Stomach smooth muscle (tissue), 2 donors: ENCODE measurements at regions not wholly inside any gene's neighbourhood (a gene's known extent, or its start where the extent isn't known, plus 50 kb on each side); places are given as distances from the start of the nearest gene placed in this dataset.
"Not testable (repeated sequence)": the region's sequence is repeated elsewhere in the genome, so short reads cannot be mapped to it uniquely, and the experiment has no call there.

Source experiments
- H3K27ac ChIP-seq: one replicate; pipeline ENCODE4 v1.7.0; 2013; ENCODE audit warnings: mild to moderate bottlenecking, low read length, inconsistent platforms
- H3K27me3 ChIP-seq, 2 donors: one replicate each; pipeline ENCODE4 v1.7.0; 2013; ENCODE audit warnings: low read length in 2 of 2; ENCODE audit not compliant: insufficient read depth in 2 of 2, control insufficient read depth in 1 of 2
- H3K36me3 ChIP-seq, 2 donors: one replicate each; pipeline ENCODE4 v1.7.0; 2013; ENCODE audit warnings: low read length in 2 of 2; ENCODE audit not compliant: control insufficient read depth in 2 of 2, insufficient read depth in 2 of 2
- H3K4me1 ChIP-seq: one replicate; pipeline ENCODE4 v1.7.0; 2013; ENCODE audit warnings: low read length; ENCODE audit not compliant: control insufficient read depth, insufficient read depth
- H3K4me3 ChIP-seq, 2 donors: one replicate each; pipeline ENCODE4 v1.7.0; 2013; ENCODE audit warnings: low read length in 2 of 2
- H3K9ac ChIP-seq, 2 donors: one replicate each; pipeline ENCODE4 v1.7.0; 2013; ENCODE audit warnings: low read length in 2 of 2, mild to moderate bottlenecking in 1 of 2
- H3K9me3 ChIP-seq, 2 donors: one replicate each; pipeline ENCODE4 v1.7.0; 2013; ENCODE audit warnings: low read length in 2 of 2; ENCODE audit not compliant: control insufficient read depth in 2 of 2
- donor health status: healthy.
- donor health status: Pancreatic carcinoma.

DNA sequence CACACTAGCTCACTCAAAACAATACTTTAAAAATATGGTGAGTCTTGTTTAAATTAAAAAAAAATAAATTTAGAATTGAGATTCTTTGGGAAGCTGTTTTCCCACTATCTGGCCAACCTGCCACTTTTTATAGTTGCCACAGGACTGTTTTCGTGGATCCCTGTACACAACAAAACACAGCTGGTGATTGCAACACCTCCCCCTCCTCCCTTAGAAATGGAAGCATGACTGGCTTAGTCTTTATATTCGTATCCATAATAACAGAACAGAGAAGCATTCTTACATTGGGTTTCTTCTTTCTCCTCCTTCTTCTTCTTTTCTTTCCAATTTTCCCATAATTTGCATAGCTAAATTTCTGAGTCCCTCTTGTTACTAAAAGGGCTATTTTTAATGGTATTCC is 79.5 kb upstream of the GJB6 start:
- no peaks in the 10 kb centered on the region for H3K4me1 ChIP-seq
- no peak overlapping the region for H3K4me3 ChIP-seq
- H3K9me3 ChIP-seq = peaks cover 4 to 11% of the 10 kb centered on the region in 2 donors
- no peak overlapping the region for H3K27ac ChIP-seq
- no peak overlapping the region for H3K9ac ChIP-seq
- no peaks in the 10 kb centered on the region for H3K27me3 ChIP-seq
- no peaks in the 10 kb centered on the region for H3K36me3 ChIP-seq

- H3K27me3 ChIP-seq = no peaks in the 10 kb centered on the region
- peaks cover 4 to 11% of the 10 kb centered on the region in 2 donors for H3K9me3 ChIP-seq
- H3K27ac ChIP-seq = no peak overlapping the region
- no peak overlapping the region for H3K9ac ChIP-seq
- H3K36me3 ChIP-seq = no peaks in the 10 kb centered on the region
- no peak overlapping the region for H3K4me3 ChIP-seq
- no peaks in the 10 kb centered on the region for H3K4me1 ChIP-seq
Measured at GRCh38 chr13:20311022-20311421, 78.9 kb upstream of the GJB6 start.

GRCh38 chr13:20306039-20306438 is 73.9 kb upstream of the GJB6 start:
- no peak overlapping the region for H3K27ac ChIP-seq
- H3K36me3 ChIP-seq = no peaks in the 10 kb centered on the region
- no peak overlapping the region for H3K4me3 ChIP-seq
- peaks cover 9 to 13% of the 10 kb centered on the region in 2 donors for H3K27me3 ChIP-seq
- peaks cover 7 to 11% of the 10 kb centered on the region in 2 donors for H3K9me3 ChIP-seq
- H3K4me1 ChIP-seq = no peaks in the 10 kb centered on the region
- no peak overlapping the region for H3K9ac ChIP-seq

GRCh38 chr13:20305587-20305986 is 73.5 kb upstream of the GJB6 start:
- H3K9me3 ChIP-seq = peaks cover 7 to 11% of the 10 kb centered on the region in 2 donors
- no peak overlapping the region for H3K27ac ChIP-seq
- H3K27me3 ChIP-seq = peaks cover 9 to 15% of the 10 kb centered on the region in 2 donors
- H3K9ac ChIP-seq = no peak overlapping the region
- H3K4me1 ChIP-seq = no peaks in the 10 kb centered on the region
- H3K4me3 ChIP-seq = no peak overlapping the region
- H3K36me3 ChIP-seq = no peaks in the 10 kb centered on the region

GRCh38 chr13:20304061-20304460 is 71.9 kb upstream of the GJB6 start:
- not testable (repeated sequence) for H3K4me1 ChIP-seq, H3K27ac ChIP-seq, H3K9ac ChIP-seq, H3K36me3 ChIP-seq, H3K4me3 ChIP-seq
- peaks cover 7 to 11% of the 10 kb centered on the region in 2 donors for H3K9me3 ChIP-seq
- H3K27me3 ChIP-seq = peaks cover 12 to 19% of the 10 kb centered on the region in 2 donors

GRCh38 chr13:20303636-20304035 is 71.5 kb upstream of the GJB6 start:
- no peak overlapping the region for H3K9ac ChIP-seq
- H3K4me1 ChIP-seq = no peaks in the 10 kb centered on the region
- H3K4me3 ChIP-seq = no peak overlapping the region
- no peak overlapping the region for H3K27ac ChIP-seq
- H3K9me3 ChIP-seq = peaks cover 7 to 11% of the 10 kb centered on the region in 2 donors
- H3K27me3 ChIP-seq = peaks cover 12 to 19% of the 10 kb centered on the region in 2 donors
- no peaks in the 10 kb centered on the region for H3K36me3 ChIP-seq

DNA sequence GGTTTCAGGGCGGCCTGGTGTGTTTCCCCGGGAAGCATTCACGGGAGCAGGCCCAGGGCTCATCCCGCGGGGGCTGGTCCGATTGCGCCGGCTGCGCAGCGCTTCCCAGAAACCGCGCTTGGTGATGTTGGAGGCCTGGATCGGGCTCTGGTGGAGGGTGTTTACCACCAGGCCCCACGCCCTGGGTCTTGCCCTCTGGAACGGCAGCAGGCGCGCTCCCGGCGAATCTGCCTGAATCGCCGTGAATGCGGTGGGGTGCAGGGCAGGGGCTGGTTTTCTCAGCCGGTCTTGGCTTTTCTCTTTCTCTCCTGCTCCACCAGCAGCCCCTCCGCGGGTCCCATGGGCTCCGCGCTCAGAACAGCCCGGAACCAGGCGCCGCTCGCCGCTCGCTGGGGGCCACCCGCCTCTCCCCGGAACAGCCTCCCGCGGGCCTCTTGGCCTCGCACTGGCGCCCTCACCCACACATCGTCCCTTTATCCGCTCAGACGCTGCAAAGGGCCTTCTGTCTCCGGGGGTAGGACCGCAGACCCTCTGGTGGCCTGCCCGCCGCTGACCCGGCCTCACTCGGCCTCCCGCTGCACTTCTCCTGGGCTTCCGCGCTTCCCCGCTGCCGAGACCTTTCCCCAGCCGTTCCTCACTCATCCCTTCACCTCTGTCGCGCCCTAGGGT is 69.4 kb upstream of the GJB6 start:
- H3K9ac ChIP-seq = no peak overlapping the region
- peaks cover 0 to 3% of the 10 kb centered on the region in 2 donors for H3K9me3 ChIP-seq
- H3K27ac ChIP-seq = no peak overlapping the region
- H3K36me3 ChIP-seq = no peaks in the 10 kb centered on the region
- no peaks in the 10 kb centered on the region for H3K4me1 ChIP-seq
- H3K4me3 ChIP-seq = peak overlapping the region in 1 of 2 donors; percentile 35
- H3K27me3 ChIP-seq = peaks cover 14 to 19% of the 10 kb centered on the region in 2 donors

GRCh38 chr13:20301015-20301402 is 68.9 kb upstream of the GJB6 start:
- Histone ChIP-seq H3K4me1 (no peaks in the 10 kb centered on the region), H3K27me3 (peaks cover 14 to 19% of the 10 kb centered on the region in 2 donors), H3K4me3 (peak overlapping the region in 1 of 2 donors; percentile 35), H3K9me3 (peaks cover 0 to 3% of the 10 kb centered on the region in 2 donors), H3K9ac (no peak overlapping the region), H3K27ac (no peak overlapping the region), H3K36me3 (no peaks in the 10 kb centered on the region)

GRCh38 chr13:20297181-20297580 is 65.1 kb upstream of the GJB6 start:
- no peaks in the 10 kb centered on the region for H3K4me1 ChIP-seq
- H3K4me3 ChIP-seq = no peak overlapping the region
- H3K27ac ChIP-seq = no peak overlapping the region
- H3K27me3 ChIP-seq = peaks cover 12 to 18% of the 10 kb centered on the region in 2 donors
- H3K9me3 ChIP-seq = no peaks in the 10 kb centered on the region
- no peaks in the 10 kb centered on the region for H3K36me3 ChIP-seq
- no peak overlapping the region for H3K9ac ChIP-seq

DNA sequence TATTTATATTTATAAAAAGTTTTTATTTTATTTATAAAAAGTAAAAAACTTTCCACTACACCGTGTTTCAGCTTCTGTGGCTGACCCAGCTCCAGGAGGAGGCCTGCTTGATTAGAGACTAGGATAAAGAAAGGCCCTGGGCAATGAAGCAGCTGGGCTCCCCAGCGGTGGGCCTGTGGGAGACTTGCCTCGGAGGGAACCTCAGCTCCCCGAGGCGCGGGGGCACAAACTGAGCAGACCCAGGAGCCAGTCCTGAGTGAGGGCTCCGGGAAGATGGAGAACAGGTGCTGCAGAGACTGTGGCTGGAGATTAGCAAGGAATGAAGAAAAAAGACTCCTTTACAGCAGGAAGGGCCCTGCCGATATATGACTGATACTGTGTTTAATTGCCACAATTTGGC is 63.8 kb upstream of the GJB6 start:
- H3K4me3 ChIP-seq = no peak overlapping the region
- no peaks in the 10 kb centered on the region for H3K9me3 ChIP-seq
- H3K36me3 ChIP-seq = no peaks in the 10 kb centered on the region
- H3K27ac ChIP-seq = no peak overlapping the region
- no peaks in the 10 kb centered on the region for H3K4me1 ChIP-seq
- H3K9ac ChIP-seq = no peak overlapping the region
- H3K27me3 ChIP-seq = peaks cover 5% of the 10 kb centered on the region in 2 donors

DNA sequence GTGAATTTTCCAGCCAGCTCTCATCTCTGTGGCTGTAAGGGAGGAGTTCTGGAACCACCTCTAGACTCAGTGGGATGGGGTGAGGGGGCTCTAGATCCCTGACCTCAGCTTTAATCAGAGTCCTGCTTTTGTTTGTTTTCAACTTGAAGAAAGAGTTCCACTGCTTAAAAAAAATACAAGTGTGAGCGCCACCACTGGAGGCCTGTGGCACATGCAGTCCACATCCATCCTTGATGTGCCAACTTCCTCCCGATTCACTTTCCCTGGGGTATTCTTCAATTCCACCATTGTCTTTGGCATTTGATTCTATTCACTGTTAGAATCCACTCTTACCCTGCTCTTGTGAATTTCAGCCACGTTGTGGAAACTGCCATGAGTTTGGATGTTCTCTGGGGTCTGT is 62.4 kb upstream of the GJB6 start:
- Histone ChIP-seq H3K27me3 (peaks cover 0 to 2% of the 10 kb centered on the region in 2 donors), H3K36me3 (no peaks in the 10 kb centered on the region), H3K4me1 (no peaks in the 10 kb centered on the region), H3K9me3 (no peaks in the 10 kb centered on the region), H3K9ac (no peak overlapping the region), H3K27ac (no peak overlapping the region), H3K4me3 (no peak overlapping the region)
